Kidney epithelial cell (primary cell): ENCODE measurements at regions not wholly inside any gene's neighbourhood (a gene's known extent, or its start where the extent isn't known, plus 50 kb on each side); places are given as distances from the start of the nearest gene placed in this dataset.
"Not testable (repeated sequence)": the region's sequence is repeated elsewhere in the genome, so short reads cannot be mapped to it uniquely, and the experiment has no call there.

Source experiments
- DNase-seq: peaks from one replicate; pipeline ENCODE4 v3.0.0-alpha.2; 2010; ENCODE audit warnings: low read depth
- H3K27me3 ChIP-seq: 2 replicates; pipeline ENCODE4 v1.6.0; 2011; ENCODE audit warnings: low read length; ENCODE audit not compliant: control insufficient read depth, insufficient read depth
- H3K36me3 ChIP-seq: 2 replicates; pipeline ENCODE4 v1.5.1; 2011; ENCODE audit warnings: low read length; ENCODE audit not compliant: control insufficient read depth, insufficient read depth
- H3K4me3 ChIP-seq: 2 replicates; pipeline ENCODE4 v1.5.1; 2011; ENCODE audit warnings: low read depth, mild to moderate bottlenecking, control low read depth, low read length
- CTCF ChIP-seq: IDR thresholded peaks from 2 replicates; pipeline ENCODE4 v1.5.1; 2011; ENCODE audit warnings: mild to moderate bottlenecking, moderate library complexity, low read length, control low read depth, inconsistent platforms; ENCODE audit not compliant: insufficient read depth, poor library complexity, severe bottlenecking

GRCh38 chr5:89537800-89538199, 654.8 kb upstream of the MEF2C start:
- no peaks in the 10 kb centered on the region for H3K36me3 ChIP-seq
- no peak overlapping the region for H3K4me3 ChIP-seq
- DNase-seq: no peak
- H3K27me3 ChIP-seq: no peaks in the 10 kb centered on the region
- no peak for TF ChIP-seq CTCF

GRCh38 chr5:89536020-89536419, 653.0 kb upstream of the MEF2C start:
- no peak overlapping the region for H3K4me3 ChIP-seq
- DNase-seq: no peak
- H3K36me3 ChIP-seq: no peaks in the 10 kb centered on the region
- no peaks in the 10 kb centered on the region for H3K27me3 ChIP-seq
- TF ChIP-seq CTCF: no peak

GRCh38 chr5:89535411-89535810, 652.4 kb upstream of the MEF2C start:
- Histone ChIP-seq H3K27me3 (no peaks in the 10 kb centered on the region), H3K36me3 (no peaks in the 10 kb centered on the region), H3K4me3 (no peak overlapping the region)
- no peak for TF ChIP-seq CTCF
- DNase-seq: no peak

GRCh38 chr5:89534331-89534730, 651.3 kb upstream of the MEF2C start:
- TF ChIP-seq CTCF: no peak
- DNase-seq: no peak

GRCh38 chr5:89524785-89525184, 641.8 kb upstream of the MEF2C start:
- no peaks in the 10 kb centered on the region for H3K27me3 ChIP-seq
- H3K4me3 ChIP-seq: no peak overlapping the region
- no peaks in the 10 kb centered on the region for H3K36me3 ChIP-seq
- TF ChIP-seq CTCF: no peak
- no peak for DNase-seq

More at GRCh38 chr5:89534331-89534730, 651.3 kb upstream of the MEF2C start:
- H3K27me3 ChIP-seq: no peaks in the 10 kb centered on the region
- H3K4me3 ChIP-seq: no peak overlapping the region
- no peaks in the 10 kb centered on the region for H3K36me3 ChIP-seq

GRCh38 chr5:89523867-89524266, 640.9 kb upstream of the MEF2C start:
- H3K36me3 ChIP-seq, H3K27me3 ChIP-seq, H3K4me3 ChIP-seq, DNase-seq: not testable (repeated sequence)
